SKM-1 (cell line): ENCODE measurements at regions not wholly inside any gene's neighbourhood (a gene's known extent, or its start where the extent isn't known, plus 50 kb on each side); places are given as distances from the start of the nearest gene placed in this dataset.

ENCODE experiments used
- DNase-seq: peaks from one replicate; lab custom pipeline; 2025; ENCODE audit not compliant: unreplicated experiment; lab: John Stamatoyannopoulos, UW

DNA sequence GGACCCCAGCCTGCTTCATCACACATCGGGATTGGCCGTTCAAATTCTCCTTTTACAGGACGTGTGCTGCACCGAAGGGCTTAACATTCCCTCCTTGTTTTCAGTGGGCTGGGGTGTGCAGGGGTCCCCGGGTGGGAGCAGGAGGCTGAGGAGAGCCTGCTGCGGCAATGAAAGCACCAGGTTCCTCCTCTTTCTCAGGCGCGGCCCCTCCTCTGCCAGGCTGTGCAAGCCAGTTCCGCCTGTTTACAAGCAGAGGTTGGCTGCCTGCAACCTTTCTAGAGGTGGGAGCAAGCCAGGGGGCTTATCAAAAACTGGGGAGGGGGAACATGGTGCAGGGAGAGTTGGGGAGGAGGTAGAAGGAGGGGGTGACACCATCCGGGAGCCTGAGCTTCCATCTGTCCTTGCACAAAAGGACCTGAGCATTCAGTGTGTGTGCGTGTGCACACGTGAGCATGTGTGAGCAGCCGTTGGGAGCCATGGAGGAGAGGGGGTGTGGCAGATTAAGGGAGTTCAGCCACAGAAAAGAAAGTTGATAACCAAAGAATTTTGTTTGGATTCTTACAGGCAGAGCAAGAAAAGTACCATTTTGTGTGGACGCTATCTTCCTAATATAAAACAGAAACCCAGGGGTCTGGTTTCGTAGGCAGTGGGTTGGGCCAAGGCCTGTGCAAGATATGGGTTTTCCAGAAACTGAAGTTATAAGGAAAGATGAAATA lies 108.8 kb upstream of the RFLNA start:
- no peak for DNase-seq

DNA sequence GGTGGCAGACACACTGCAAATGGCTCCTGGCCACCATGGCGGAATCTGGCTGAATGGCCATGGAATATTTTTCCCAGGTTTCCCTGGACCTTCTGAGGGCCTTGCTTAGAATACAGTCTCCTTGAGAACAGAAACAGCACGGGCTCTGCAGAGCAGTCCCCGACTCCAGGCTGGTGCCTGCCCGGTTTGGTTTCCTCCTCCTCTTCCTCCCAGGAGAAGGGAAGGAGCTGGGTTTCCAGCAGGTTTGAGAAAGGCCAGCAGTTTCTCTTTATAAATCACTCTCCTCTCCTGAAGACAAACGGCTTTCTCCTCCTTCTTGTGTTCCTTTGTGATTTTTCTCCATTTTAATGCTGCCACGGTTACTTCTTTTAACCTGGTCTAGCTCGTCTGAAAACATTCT lies 106.8 kb upstream of the RFLNA start:
- no peak for DNase-seq

DNA sequence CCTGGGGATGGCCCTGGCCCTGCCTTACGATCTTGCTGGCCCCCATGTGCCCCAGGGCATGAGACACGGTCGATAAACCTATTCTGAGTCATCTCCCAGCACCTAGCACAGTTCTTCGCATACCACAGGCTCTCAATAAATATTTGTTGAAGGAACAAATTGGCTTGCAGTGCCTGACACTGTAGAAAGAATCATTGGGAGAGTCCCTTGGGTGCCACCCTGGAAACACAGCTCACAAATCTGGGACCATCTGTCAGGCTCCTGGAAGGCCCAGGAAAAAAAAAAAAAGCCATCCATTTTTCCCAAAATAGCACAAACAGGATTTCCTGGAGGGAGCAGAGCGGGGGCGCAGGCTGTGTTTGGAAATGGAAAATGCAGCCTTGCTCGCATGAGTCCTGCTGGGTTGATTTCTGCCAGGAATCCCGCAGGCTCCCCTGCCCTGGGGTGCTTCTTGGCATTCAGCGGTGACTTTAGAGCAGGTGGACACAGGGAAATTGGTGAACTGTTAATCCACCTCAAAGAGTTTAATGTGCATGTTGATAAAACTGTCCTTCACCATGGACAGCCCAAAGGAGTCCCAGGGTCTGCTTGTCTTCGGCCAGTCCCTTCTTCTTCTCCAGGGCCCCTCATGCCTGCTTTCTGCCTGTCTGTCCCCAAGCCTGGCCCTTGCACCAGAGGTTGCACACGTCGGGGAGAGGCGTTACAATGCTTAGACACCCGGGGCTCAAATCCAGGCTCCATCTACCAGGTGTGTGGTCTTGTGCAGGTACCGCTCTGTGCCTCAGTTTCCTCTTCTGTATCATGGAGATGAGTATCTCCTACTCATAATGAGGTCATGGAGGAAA lies 106.1 kb upstream of the RFLNA start:
- DNase-seq: no peak

DNA sequence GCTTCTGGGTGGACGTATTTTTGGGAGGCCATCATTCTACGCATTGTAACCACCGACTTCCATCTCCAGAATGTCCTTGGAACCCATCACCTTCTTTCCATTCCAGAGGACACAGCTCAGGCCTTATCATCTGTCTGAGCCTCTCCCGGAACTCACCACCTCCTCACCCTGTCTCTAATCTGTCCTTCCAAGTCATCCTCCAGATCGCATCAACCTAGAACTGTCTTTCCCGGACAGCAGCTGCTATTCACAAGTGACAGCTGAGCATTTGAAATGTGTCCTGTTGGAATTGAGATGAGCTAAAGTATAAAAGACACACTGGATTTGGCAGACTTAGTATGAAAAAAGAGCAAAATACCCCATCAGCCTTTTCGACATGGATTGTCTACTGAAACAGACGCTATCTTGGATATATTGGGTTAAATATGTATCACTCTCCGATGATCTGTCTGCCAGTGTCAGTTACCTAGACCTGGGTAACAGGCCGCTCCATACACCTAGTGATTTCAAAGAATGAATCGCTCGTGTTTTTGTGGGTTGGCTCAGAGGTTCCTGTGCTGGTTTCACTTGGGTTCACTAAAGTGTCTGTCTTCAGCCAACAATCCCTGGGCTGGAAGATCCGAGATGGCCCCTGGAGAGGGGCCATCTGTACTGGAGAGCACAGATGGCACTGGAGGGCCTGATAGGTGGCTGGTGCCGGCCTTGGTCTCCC lies 104.4 kb upstream of the RFLNA start:
- DNase-seq: no peak

DNA sequence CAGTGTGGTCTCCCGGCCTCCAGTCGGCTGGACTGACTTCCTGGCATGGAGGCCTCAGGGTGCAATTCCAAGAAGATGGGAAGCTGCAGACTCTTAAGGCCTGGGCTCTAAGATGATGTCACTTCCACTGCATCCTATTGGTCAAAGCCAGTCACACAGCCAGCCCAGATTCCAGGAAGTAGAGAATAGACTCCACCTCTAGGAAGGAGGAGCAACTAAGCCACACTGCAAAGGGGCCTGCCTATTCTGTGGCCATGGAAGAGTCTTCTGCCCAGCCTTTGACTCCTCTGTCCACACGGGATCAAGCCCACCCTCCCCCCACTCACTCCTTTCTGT lies 103.9 kb upstream of the RFLNA start:
- DNase-seq: no peak

DNA sequence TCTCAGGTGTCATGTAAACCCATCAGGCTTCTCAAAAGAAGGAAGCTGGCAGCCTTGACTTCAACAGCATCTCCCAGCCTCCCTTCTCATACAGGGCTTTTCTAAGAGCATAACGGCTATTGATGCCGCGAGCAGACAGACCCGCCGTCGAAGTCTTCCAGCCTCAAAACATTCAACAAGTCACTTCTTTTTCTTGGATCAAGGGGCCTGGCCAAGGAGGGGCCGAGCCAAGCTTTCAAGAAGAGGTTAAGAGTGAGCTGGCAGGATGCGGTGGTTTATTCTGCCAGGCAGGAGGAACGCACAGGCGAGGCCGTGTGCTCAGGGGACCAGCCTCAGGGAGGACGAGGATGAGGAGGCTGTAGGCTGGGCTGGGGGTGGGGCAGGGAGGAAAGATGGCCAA lies 102.9 kb upstream of the RFLNA start:
- DNase-seq: no peak

DNA sequence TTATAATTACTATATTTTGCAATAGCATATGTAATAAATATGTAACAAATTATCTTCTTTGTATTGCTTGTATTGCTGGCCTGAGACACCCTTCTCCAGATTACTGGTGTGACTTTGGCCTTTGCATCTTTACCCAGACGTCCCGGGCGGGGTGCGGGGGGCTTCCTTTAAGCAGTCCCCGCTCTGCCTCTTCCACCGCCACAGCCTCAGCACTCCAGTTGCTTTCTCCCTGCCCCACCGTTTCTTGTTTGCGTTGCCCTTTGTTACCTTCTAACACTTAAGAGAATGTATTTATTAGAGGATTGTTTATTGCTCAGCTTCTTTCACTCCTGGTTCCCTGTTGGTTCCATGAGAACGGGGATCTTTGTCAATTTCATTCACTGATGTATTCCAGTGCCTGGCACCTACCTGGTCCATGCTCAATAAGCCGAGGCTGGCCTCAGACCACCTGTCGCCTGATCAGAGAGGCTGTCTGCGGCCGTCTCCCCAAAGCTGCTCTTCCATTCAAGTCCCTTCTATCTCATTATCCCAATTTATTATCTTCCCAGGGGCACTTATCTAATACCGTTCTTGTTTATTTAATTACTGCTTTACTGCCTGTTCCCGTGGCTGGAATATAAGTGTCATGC lies 100.5 kb upstream of the RFLNA start:
- DNase-seq: no peak

DNA sequence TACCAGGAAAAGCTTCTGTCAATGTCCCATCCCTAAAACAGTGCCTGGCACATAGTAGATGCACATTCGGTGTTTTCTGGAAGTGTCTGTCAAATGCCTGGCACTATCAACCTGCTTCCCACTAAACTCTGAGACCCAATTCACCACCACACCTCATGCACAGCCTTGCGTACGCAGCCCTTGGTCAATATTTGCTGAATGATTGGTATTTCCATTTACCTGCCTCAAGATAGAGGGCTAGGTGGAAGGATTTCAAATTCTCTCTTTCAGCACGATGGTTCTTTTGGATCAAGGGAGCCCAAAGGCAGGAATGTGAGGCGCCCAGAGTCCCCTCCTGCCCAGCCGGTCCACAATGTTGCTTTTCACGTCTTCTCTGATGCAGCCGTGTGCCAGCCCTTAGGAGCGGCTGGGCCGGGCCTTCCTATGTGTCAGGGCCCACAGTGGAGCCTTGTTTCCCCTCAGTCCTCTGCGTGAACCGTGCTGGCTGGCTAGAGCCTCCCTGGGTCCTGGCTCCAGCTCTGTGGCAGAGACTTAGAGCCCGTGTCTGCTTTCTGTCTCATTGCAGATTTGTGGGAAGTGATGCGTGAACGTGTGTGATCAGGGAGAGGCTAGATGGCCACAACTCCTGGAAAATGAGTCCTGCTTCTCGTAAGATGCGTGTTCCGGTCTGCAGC lies 99.9 kb upstream of the RFLNA start:
- DNase-seq: no peak

DNA sequence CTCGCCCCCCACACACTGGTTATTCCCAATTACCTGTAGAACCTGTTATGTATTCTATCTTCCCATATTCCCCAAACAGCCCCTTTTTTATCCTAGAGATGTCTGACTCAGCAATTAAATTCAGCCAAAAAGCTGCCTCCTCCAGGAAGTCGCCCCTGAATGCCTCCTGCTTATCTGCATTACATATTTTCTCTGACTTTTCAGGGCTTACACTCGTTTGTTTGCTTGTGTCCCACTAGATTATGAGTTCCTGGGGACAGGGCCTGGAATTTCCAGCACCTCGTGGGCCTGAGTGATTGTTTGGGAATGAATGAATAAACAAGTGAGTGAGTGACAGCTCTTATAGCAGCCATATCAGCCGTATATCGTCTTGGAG lies 99.3 kb upstream of the RFLNA start:
- no peak for DNase-seq

DNA sequence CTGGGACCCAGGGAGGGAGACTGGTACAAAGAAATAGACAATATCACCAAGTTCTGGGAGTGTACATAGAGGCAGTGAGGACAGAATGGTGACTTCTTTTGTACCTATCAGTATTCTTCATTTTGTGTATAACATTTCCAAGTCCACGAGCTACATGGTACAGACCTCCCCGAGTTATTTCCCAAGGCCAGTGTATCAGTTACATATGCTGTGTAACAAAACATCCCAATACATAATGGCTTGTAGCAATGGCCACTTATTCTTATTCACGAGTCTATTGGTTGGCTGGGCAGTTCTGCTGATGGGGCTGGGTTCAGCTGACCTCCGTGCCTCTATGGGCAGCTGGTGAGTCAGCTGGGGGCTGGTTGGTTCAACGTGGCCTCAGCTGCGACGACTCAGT lies 98.7 kb upstream of the RFLNA start:
- DNase-seq: no peak

DNA sequence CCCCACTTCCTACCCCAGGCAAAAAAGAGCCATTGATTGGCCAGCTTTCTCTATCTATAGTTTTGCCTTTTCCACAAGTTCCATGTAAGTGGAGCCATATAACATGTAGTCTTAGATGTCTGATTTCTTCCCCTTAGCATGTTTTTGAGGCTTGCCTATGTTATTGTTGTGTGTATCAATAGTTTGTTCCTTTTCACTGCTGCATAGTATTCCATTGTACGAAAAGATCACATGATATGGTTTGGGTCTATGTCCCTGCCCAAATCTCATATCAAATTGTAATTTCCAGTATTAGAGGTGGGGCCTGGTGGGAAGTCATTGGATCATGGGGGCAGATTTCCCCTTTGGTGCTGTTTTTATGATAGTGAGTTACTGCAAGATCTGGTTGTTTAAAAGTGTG lies 93.6 kb upstream of the RFLNA start:
- no peak for DNase-seq

DNA sequence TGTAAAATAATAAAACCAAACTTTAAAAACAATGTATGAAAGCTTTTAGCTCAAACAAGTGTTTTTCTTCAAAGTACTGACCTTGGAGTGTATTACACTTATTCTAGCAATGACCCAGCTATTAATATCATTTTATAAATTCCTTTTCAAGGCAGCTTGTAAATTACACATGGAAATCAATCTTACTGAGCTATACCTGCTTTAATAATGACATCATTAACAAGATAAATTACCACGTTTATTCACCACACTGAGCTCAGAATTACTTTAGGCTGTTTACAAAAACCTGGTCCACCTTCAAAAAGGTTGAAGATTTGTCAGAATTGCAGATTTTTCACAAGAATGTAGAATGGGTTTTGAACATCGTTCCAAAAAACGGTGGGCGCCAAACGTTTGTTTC lies 91.7 kb upstream of the RFLNA start:
- no peak for DNase-seq

DNA sequence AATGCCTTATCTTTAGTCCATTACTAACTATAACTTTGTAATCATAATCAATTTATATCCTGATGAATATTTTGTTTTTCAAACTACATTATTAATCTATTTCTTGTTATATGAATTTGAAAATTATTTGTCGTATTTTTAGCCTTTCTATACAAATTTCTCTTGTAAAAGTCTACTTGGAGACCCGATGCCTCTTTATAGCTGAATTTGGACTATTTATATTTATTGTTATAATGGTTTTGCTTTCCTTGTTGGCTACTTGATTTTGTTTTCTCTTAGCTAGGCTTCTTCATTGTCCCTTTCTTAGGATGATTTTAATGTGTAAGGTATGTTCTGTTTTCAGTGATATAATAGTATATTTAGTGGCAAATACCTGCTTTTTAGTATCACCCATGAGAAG lies 89.5 kb upstream of the RFLNA start:
- no peak for DNase-seq

DNA sequence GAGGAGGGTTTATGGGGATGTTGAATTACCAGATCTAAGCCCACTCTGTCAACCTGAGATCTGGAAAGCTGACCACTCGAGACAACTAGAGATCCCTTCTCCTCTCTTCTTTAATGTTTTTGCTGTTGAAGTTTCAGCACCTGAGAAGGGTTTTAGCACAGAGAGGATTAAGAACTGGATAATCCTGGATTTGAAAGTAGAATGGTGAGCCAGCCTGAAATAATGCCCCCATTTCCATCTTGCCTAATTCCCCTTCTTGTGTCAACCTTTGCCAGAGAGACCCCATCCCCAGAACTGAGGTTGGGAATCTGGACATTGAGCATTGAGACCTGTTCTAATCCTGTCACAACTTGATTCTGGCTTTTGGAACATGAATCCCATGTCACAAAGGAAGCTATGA lies 87.8 kb upstream of the RFLNA start:
- DNase-seq: no peak

DNA sequence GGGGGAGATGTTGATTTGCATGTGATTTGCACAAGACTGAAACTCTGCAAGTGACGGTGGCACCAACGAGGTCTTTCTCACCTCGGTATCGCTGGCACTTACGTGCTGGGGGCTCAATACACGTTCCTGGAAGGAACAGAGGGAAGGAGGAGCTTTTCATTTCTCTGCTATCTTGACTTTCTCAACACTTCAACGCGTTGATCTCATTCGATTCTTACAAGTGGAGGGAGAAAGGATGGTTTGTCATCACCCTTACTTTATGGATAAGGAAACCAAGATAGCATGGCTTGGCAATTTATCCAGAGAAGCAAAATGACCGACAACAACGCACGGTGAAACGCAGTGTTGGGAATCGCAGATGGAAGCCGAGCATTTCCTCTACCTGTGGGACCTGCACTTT lies 87.3 kb upstream of the RFLNA start:
- DNase-seq: no peak

DNA sequence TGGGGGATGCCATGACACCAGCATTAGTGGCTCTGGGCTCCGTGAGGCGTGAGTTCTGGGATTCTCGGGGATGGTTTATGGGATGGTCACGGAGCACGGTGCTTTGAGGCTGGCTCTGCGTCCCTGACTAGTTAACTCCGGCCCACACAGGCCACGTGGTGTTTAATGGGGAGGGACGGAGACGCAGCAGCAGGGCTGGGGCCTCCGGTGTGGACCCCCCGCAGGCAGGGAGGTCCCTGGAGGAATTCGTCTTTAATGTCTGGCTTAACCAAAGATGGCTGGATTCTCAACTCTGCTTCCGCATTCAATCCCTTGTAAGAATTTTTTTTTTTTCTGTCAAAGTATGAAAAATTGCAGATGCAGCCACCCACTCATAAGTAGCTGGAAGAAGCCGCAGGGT lies 86.4 kb upstream of the RFLNA start:
- DNase-seq: no peak

DNA sequence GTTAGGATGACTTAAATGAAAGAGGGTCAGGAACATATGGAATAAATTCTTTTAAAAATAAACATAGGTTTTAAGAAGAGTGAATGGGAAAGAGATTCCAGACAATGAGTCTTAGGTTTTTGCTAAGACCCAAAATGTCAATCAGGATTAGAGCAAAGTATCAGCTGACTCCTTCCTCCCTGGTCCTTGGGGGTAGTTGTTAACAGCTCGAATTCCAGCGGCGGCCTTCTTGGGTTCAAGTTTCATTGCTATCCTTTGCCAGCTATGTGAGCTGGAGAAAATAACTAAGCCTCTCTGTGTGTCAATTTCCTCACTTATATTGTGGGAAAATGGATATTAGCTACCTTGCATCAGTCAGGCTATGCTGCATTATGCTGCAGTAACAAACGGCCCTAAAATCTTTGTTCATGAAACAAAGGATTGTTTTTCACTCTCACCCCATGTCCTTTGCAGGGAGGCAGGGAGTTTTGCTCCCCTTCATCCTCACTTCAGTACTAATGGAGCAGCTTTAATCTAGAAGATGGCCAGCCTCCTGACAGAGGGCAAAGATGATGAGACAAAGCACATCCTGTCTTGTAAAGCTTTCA lies 83.8 kb upstream of the RFLNA start:
- no peak for DNase-seq

DNA sequence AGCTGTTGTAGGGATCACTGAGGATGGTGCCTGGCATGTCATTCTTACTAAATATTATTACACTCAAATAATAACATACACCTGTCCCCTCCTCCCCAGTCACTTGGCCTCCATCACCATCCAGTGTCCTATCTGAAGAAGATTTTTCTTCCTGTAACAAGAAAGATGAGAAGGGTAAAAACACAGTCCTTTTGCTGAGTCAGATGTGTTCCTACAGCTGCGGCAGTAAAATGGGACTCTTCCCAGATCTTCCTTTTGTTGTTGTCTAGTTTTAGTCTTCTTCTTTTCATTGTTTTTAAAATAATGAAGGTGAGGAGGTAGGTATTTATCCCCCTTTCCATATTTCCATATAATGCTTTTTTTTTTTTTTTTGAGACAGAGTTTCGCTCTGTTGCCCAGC lies 83.1 kb upstream of the RFLNA start:
- no peak for DNase-seq

DNA sequence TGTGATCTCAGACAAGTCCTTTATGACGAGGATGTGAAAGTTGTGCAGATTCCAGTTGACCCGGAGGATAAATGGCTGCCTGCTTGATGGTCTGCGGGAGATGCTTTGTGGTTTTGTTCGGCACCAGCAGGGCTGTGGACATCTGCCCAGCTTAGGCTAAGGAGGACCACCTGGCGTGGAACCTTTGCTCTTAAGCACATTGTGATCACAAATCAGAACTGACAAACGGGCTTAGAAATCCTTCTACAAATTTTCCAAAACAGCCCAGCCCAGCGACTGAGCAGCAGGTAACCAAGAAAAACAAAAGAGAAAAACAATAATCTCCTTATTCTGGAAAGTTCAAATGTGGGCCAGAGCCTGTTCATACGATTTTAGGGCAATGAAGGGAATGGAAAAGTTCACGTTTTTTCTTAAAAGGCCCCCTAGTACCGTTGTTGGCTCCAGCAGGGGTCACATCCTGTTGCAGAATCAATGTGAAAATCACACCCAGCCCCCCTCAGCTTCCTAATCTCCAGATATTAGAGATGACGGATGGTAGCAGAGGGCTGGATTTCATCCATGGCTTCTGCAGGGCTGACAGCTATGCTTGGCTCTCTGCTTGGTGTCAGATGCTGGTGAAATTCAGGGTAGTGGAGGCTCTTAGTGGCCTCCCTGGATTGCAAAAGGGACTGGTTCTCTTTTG lies 81.1 kb upstream of the RFLNA start:
- DNase-seq: no peak

DNA sequence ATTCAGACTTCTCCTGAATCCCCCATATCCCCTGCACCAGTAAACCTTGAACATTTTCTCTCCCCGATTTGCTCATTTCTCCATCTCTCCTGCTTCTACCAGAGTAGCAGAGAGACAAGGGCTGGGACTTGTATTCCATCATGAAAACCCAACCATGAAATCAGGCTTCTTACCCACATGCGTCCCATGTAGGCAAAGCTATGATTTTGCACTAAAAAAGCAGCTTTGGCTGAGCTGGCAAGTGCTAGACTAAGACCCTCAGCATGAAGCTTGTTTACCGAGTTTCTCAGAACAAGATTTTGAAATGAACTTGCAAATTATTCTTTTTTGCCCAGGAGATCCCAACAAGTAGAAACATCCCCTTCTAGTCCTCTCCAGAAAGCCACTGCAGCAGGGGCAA lies 80.3 kb upstream of the RFLNA start:
- DNase-seq: no peak
